HepG2 (cell line): ENCODE measurements at regions not wholly inside any gene's neighbourhood (a gene's known extent, or its start where the extent isn't known, plus 50 kb on each side); places are given as distances from the start of the nearest gene placed in this dataset.

Experiments
- ATAC-seq: fragments of 200-7000 bp; cut with Tn5 transposase; 3 replicates; pipeline ENCODE4 v1.9.1; 2020; ENCODE audit warnings: mild to moderate bottlenecking, moderate library complexity
- BruUV-seq: library from RNA; stranded (reverse); fragments of 400-500 nt; replicated peaks from 2 replicates; lab custom pipeline; 2021; lab: Mats Ljungman, UMichigan
- CTCF ChIA-PET: fragments of 300-600 bp; formaldehyde crosslinking; extraction: SDS; loops from one replicate; lab custom pipeline; 2021; ENCODE audit warnings: low total read pairs, inconsistent platforms, low intra/inter-chr PET ratio; lab: Yijun Ruan, JAX
- POLR2A ChIA-PET: fragments of 350-600 bp; sonication (Branson Sonifier 250); formaldehyde crosslinking; loops from one replicate; lab custom pipeline; 2020; ENCODE audit warnings: antibody characterized with exemption, inconsistent platforms; lab: Yijun Ruan, JAX
- DNase-seq: peaks from one replicate; pipeline ENCODE4 v3.0.0-alpha.2; 2015; ENCODE audit warnings: low spot score
- FAIRE-seq: peaks from 3 replicates; lab custom pipeline; 2011; peaks lifted over from hg19 to GRCh38; lab: Jason Lieb, UNC
- H2AFZ ChIP-seq: one replicate; pipeline ENCODE4 v1.6.1; 2011; ENCODE audit warnings: low read length, inconsistent platforms
- H3K27ac ChIP-seq: fragments of 300-600 bp; 3 replicates; pipeline ENCODE4 v1.8.0; 2011; ENCODE audit warnings: mixed run types, mild to moderate bottlenecking, mixed read lengths, low read length, inconsistent platforms; ENCODE audit not compliant: insufficient read depth; ENCODE audit errors: extremely low read length
- H3K27me3 ChIP-seq, 2 experiments: fragments of 200-600 bp in 1 of 2; 2 replicates in 1 of 2; 3 replicates in 1 of 2; pipeline versions ENCODE4 v1.6.0 to v1.8.0; 2011; ENCODE audit warnings: low read length in 2 of 2, mild to moderate bottlenecking in 2 of 2, moderate library complexity in 2 of 2, inconsistent platforms in 1 of 2; ENCODE audit not compliant: insufficient read depth in 2 of 2, control insufficient read depth in 1 of 2
- H3K36me3 ChIP-seq, 2 experiments: fragments of 200-600 bp in 1 of 2; replicated peaks in 1 of 2; 2 replicates in 1 of 2; 3 replicates in 1 of 2; pipeline versions ENCODE4 v1.5.1 to v1.8.0; 2011; ENCODE audit warnings: low read length in 2 of 2, inconsistent platforms in 1 of 2; ENCODE audit not compliant: insufficient read depth in 2 of 2, control insufficient read depth in 1 of 2
- H3K4me1 ChIP-seq: 2 replicates; pipeline ENCODE4 v1.5.1; 2012; ENCODE audit warnings: low read length, inconsistent platforms; ENCODE audit not compliant: insufficient read depth
- H3K4me2 ChIP-seq: 2 replicates; pipeline ENCODE4 v1.6.0; 2011; ENCODE audit warnings: low read depth, low read length, inconsistent platforms
- H3K4me3 ChIP-seq, 3 experiments: fragments of 200-600 bp in 1 of 3; sonication (generic), shearing (Covaris generic) in 1 of 3; replicated peaks in 1 of 3; 2 replicates each; pipeline ENCODE4 v1.5.1; 2011 to 2016; ENCODE audit warnings: low read length in 3 of 3, inconsistent platforms in 2 of 3, low read depth in 2 of 3, mild to moderate bottlenecking in 2 of 3, control low read depth in 1 of 3, mixed read lengths in 1 of 3; ENCODE audit not compliant: insufficient read depth in 1 of 3
- H3K79me2 ChIP-seq: one replicate; pipeline ENCODE4 v1.6.1; 2011; ENCODE audit warnings: low read length, inconsistent platforms; ENCODE audit not compliant: insufficient read depth
- H3K9ac ChIP-seq: 2 replicates; pipeline ENCODE4 v1.6.0; 2011; ENCODE audit warnings: mild to moderate bottlenecking, low read depth, low read length, inconsistent platforms; ENCODE audit not compliant: insufficient read depth
- H3K9me3 ChIP-seq: 2 replicates; pipeline ENCODE4 v1.5.1; 2012; ENCODE audit warnings: mild to moderate bottlenecking, low read length
- H4K20me1 ChIP-seq: 2 replicates; pipeline ENCODE4 v1.6.0; 2011; ENCODE audit warnings: inconsistent platforms, mild to moderate bottlenecking, low read length, moderate library complexity; ENCODE audit not compliant: insufficient read depth
- DNMT3B ChIP-seq: conservative IDR thresholded peaks from 2 replicates; pipeline ENCODE4 v1.6.1; 2016; ENCODE audit warnings: missing biosample characterization, control low read depth
- FIP1L1 ChIP-seq: fragments of 200-400 bp; formaldehyde crosslinking; IDR thresholded peaks from 2 replicates; pipeline ENCODE4 v1.6.1; 2018; ENCODE audit warnings: low read depth, mild to moderate bottlenecking, low read length, moderate library complexity, borderline replicate concordance; ENCODE audit not compliant: insufficient read depth
- NONO ChIP-seq, 2 experiments: fragments of 450-650 bp in 1 of 2; sonication (generic) in 1 of 2; formaldehyde crosslinking in 1 of 2; IDR thresholded peaks in 1 of 2; conservative IDR thresholded peaks in 1 of 2; 2 replicates each; pipeline versions ENCODE4 v1.6.1 to v1.8.0; 2017 to 2022; ENCODE audit warnings: mild to moderate bottlenecking in 1 of 2, missing genetic modification reagents in 1 of 2, moderate library complexity in 1 of 2
- TRIM24 ChIP-seq: sonication (generic); formaldehyde crosslinking; IDR thresholded peaks from 2 replicates; pipeline ENCODE4 v1.8.0; 2022; ENCODE audit warnings: mild to moderate bottlenecking, missing genetic modification reagents
- ZBTB8A ChIP-seq: sonication (generic); formaldehyde crosslinking; IDR thresholded peaks from 2 replicates; pipeline ENCODE4 v1.4.0; 2020; ENCODE audit warnings: mild to moderate bottlenecking, low read depth, missing genetic modification reagents, borderline replicate concordance
- ZNF570 ChIP-seq: sonication (generic); formaldehyde crosslinking; IDR thresholded peaks from 2 replicates; pipeline ENCODE4 v1.4.0; 2020; ENCODE audit warnings: mild to moderate bottlenecking, missing genetic modification reagents, borderline replicate concordance
- ZNF788 ChIP-seq: sonication (generic); formaldehyde crosslinking; IDR thresholded peaks from 2 replicates; pipeline ENCODE4 v1.5.0; 2020; ENCODE audit warnings: mild to moderate bottlenecking, missing genetic modification reagents, borderline replicate concordance
- WGBS: methylation state at CpG from one replicate; pipeline ENCODE4 v1.1.6; 2017; ENCODE audit warnings: low lambda C conversion rate; 5-methylcytosine and 5-hydroxymethylcytosine counted together
- in situ Hi-C: cut with HindIII; loops from 2 replicates; pipeline ENCODE4 v1.10.0; 2017; ENCODE audit warnings: low pct_unique_long_range_greater_than_20kb; ENCODE audit not compliant: extremely low pct_ligation_motif_present
- intact Hi-C: fragments of 100-400 bp; cut with micrococcal nuclease; formaldehyde crosslinking; loops from one replicate; pipeline ENCODE4 v1.10.0; 2022; ENCODE audit not compliant: unreplicated experiment
- TF ChIP-seq, protein P1 (sequence below): sonication (generic); formaldehyde crosslinking; IDR thresholded peaks from 2 replicates; pipeline ENCODE4 v1.4.0; 2020; ENCODE audit warnings: mild to moderate bottlenecking, missing genetic modification reagents

DNA sequence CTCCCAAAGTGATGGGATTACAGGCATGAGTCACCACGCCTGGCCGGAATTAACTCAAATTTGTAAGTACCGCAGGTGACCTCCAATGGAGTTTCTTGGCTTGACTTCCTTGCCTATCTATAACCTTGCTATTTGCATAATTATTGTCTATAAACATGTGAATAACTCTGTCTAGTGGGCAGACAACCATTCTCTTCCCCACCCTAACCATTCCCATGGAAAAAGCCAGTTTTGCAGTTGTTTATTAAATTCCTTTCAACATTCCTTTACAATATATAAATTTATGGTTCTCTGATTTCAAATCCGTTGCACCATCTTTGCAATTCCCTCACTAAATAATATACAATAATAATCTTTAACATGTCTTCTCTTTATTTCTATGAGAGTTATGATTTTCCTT is 61.0 kb upstream of the ZDHHC17 start:
- Histone ChIP-seq H3K4me1 (no peaks in the 10 kb centered on the region), H4K20me1 (no peaks in the 10 kb centered on the region), H3K4me3 (no peak overlapping the region), H3K27ac (no peak overlapping the region), H3K9ac (no peak overlapping the region), H3K4me2 (no peak overlapping the region), H3K27me3 (no peaks in the 10 kb centered on the region; a peak in 1 of 5 replicates), H3K9me3 (no peaks in the 10 kb centered on the region), H3K36me3 (no peaks in the 10 kb centered on the region), H2AFZ (no peak overlapping the region), H3K79me2 (no peaks in the 10 kb centered on the region)
- ChIA-PET CTCF (no interaction called here), POLR2A (no interaction called here)
- in situ Hi-C loops = no loop called here
- 62% methylated on average over 4 of the region's 4 CpGs for WGBS
- BruUV-seq = no TSS peak
- TF ChIP-seq NONO (IDR thresholded peaks at IDR 0.05) (no peak), NONO (CRISPR knock-in tag; conservative IDR thresholded peaks at IDR 0.05) (no peak), ZBTB8A (CRISPR knock-in tag) (no peak), DNMT3B (CRISPR knock-in tag) (no peak), ZNF788 (CRISPR knock-in tag) (no peak), FIP1L1 (no peak), ZNF570 (no peak), TRIM24 (CRISPR knock-in tag) (no peak)
- TF ChIP-seq, protein P1, sequence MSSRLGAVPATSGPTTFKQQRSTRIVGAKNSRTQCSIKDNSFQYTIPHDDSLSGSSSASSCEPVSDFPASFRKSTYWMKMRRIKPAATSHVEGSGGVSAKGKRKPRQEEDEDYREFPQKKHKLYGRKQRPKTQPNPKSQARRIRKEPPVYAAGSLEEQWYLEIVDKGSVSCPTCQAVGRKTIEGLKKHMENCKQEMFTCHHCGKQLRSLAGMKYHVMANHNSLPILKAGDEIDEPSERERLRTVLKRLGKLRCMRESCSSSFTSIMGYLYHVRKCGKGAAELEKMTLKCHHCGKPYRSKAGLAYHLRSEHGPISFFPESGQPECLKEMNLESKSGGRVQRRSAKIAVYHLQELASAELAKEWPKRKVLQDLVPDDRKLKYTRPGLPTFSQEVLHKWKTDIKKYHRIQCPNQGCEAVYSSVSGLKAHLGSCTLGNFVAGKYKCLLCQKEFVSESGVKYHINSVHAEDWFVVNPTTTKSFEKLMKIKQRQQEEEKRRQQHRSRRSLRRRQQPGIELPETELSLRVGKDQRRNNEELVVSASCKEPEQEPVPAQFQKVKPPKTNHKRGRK (CRISPR knock-in tag) = no peak
- no peak for FAIRE-seq
- no peak for ATAC-seq
- intact Hi-C loops = no loop called here
- DNase-seq = no peak
